Stomach (tissue), 8 donors: ENCODE measurements at regions not wholly inside any gene's neighbourhood (a gene's known extent, or its start where the extent isn't known, plus 50 kb on each side); places are given as distances from the start of the nearest gene placed in this dataset.

Experiments
- DNase-seq, 2 donors: peaks; one replicate each; pipeline versions ENCODE4 v3.0.0 to v3.0.0-alpha.2; 2013 to 2019
- H3K27ac ChIP-seq, 5 donors: fragments of 200-600 bp in 4 of 5; sonication (generic) in 4 of 5; one replicate each; pipeline ENCODE4 v1.5.1; 2013 to 2019; ENCODE audit warnings: mild to moderate bottlenecking in 1 of 5, moderate library complexity in 1 of 5
- H3K27me3 ChIP-seq, 3 donors: fragments of 200-600 bp; sonication (generic); one replicate each; pipeline ENCODE4 v1.5.1; 2017 to 2019; ENCODE audit warnings: mixed run types in 1 of 3
- H3K36me3 ChIP-seq, 4 donors: fragments of 200-600 bp; sonication (generic); 1 replicate in 3 of 4; 2 replicates in 1 of 4; pipeline ENCODE4 v1.5.1; 2016 to 2019
- H3K4me1 ChIP-seq, 4 donors: fragments of 200-600 bp; sonication (generic); one replicate each; pipeline ENCODE4 v1.5.1; 2016 to 2019
- H3K4me3 ChIP-seq, 4 donors: fragments of 200-600 bp; sonication (generic) in 3 of 4; one replicate each; pipeline ENCODE4 v1.5.1; 2016 to 2019; ENCODE audit warnings: mild to moderate bottlenecking in 1 of 4
- H3K9me3 ChIP-seq, 4 donors: fragments of 200-600 bp; sonication (generic); one replicate each; pipeline ENCODE4 v1.5.1; 2016 to 2019
- CTCF ChIP-seq, 7 experiments: fragments of 450-650 bp in 4 of 7; fragments of 200-600 bp in 3 of 7; sonication (generic) in 3 of 7; IDR thresholded peaks; one replicate each; pipeline ENCODE4 v1.5.1; 2016 to 2019; ENCODE audit warnings: antibody characterized with exemption in 7 of 7, control low read depth in 2 of 7, mild to moderate bottlenecking in 1 of 7
- EP300 ChIP-seq: sonication (generic); formaldehyde crosslinking; IDR thresholded peaks from one replicate; pipeline ENCODE4 v1.6.1; 2017; ENCODE audit warnings: antibody characterized with exemption
- POLR2A ChIP-seq, 4 donors: fragments of 450-650 bp; IDR thresholded peaks; one replicate each; pipeline ENCODE4 v1.6.1; 2016; ENCODE audit warnings: antibody characterized with exemption in 4 of 4, control low read depth in 2 of 4, mild to moderate bottlenecking in 1 of 4, moderate library complexity in 1 of 4
- POLR2AphosphoS5 ChIP-seq, 3 donors: sonication (generic); formaldehyde crosslinking; IDR thresholded peaks; one replicate each; pipeline ENCODE4 v1.6.1; 2016; ENCODE audit warnings: antibody characterized with exemption in 3 of 3
- WGBS, 5 donors: extraction: QIAGEN DNeasy Blood & Tissue Kit in 3 of 5; methylation state at CpG; one replicate each; pipeline versions ENCODE4 v1.1.5 to v1.1.7; 2013 to 2018; 5-methylcytosine and 5-hydroxymethylcytosine counted together
- intact Hi-C: fragments of 100-400 bp; cut with DNase I; formaldehyde crosslinking; loops from one replicate; pipeline ENCODE4 v1.15.1; 2023; ENCODE audit warnings: low total_unique reads
- donor health status: healthy with polysubstance abuse.
- donor health status: Bipolar disorder and iron deficiency.
- donor health status: healthy.

GRCh38 chr2:79437433-79438267, 75.2 kb upstream of the CTNNA2 start:
- H3K4me1 ChIP-seq: peaks cover 0 to under 1% (median 0%) of the 10 kb centered on the region in 4 donors
- H3K36me3 ChIP-seq: no peaks in the 10 kb centered on the region
- peak in 1 of 2 donors; percentile 4 for DNase-seq
- no peak overlapping the region for H3K4me3 ChIP-seq
- TF ChIP-seq POLR2AphosphoS5 (IDR thresholded peaks at IDR 0.05): no peak
- TF ChIP-seq EP300: no peak
- no peak for TF ChIP-seq CTCF (IDR thresholded peaks at IDR 0.05)
- no peak for TF ChIP-seq POLR2A (IDR thresholded peaks at IDR 0.05)
- H3K9me3 ChIP-seq: no peaks in the 10 kb centered on the region
- no peak overlapping the region for H3K27ac ChIP-seq
- H3K27me3 ChIP-seq: no peaks in the 10 kb centered on the region
- whole genome bisulfite sequencing, 5 donors: 36 to 49% (median 46%) methylated on average over 11 to 16 of the region's 16 CpGs
- intact Hi-C loops: no loop called here

- TF ChIP-seq POLR2AphosphoS5 (IDR thresholded peaks at IDR 0.05): no peak
- TF ChIP-seq CTCF (IDR thresholded peaks at IDR 0.05): no peak
- no peak for TF ChIP-seq EP300
- TF ChIP-seq POLR2A (IDR thresholded peaks at IDR 0.05): no peak
- Histone ChIP-seq H3K4me1 (peaks cover 0 to 4% (median 0%) of the 10 kb centered on the region in 4 donors), H3K9me3 (no peaks in the 10 kb centered on the region), H3K4me3 (no peak overlapping the region), H3K27me3 (no peaks in the 10 kb centered on the region), H3K27ac (no peak overlapping the region), H3K36me3 (no peaks in the 10 kb centered on the region)
- DNase-seq: no peak
- WGBS, 5 donors: 77 to 93% (median 91%) methylated on average over 2 of the region's 2 CpGs
- intact Hi-C loops: no loop called here
Observed at GRCh38 chr2:79434362-79434761, 78.5 kb upstream of the CTNNA2 start.

- H3K4me1 ChIP-seq: peaks cover 0 to 4% (median 0%) of the 10 kb centered on the region in 4 donors
- intact Hi-C loops: no loop called here
- H3K27ac ChIP-seq: no peak overlapping the region
- DNase-seq: peak; percentile 28 to 46
- TF ChIP-seq EP300 (no peak), POLR2A (IDR thresholded peaks at IDR 0.05) (no peak), POLR2AphosphoS5 (IDR thresholded peaks at IDR 0.05) (no peak), CTCF (IDR thresholded peaks at IDR 0.05) (no peak)
- H3K9me3 ChIP-seq: no peaks in the 10 kb centered on the region
- 10 to 24% (median 14%) methylated on average over 3 of the region's 3 CpGs for WGBS, 5 donors
- H3K27me3 ChIP-seq: no peaks in the 10 kb centered on the region
- H3K36me3 ChIP-seq: no peaks in the 10 kb centered on the region
- no peak overlapping the region for H3K4me3 ChIP-seq
Observed at GRCh38 chr2:79432731-79433146, 80.1 kb upstream of the CTNNA2 start.

- Histone ChIP-seq H3K4me1 (peaks cover 0 to 4% (median 0%) of the 10 kb centered on the region in 4 donors), H3K9me3 (no peaks in the 10 kb centered on the region), H3K27me3 (no peaks in the 10 kb centered on the region), H3K4me3 (no peak overlapping the region), H3K36me3 (no peaks in the 10 kb centered on the region), H3K27ac (no peak overlapping the region)
- 62 to 89% (median 75%) methylated on average over 1 of the region's 1 CpG for whole genome bisulfite sequencing, 5 donors
- TF ChIP-seq CTCF (IDR thresholded peaks at IDR 0.05) (no peak), EP300 (no peak), POLR2A (IDR thresholded peaks at IDR 0.05) (no peak), POLR2AphosphoS5 (IDR thresholded peaks at IDR 0.05) (no peak)
- DNase-seq: no peak
- intact Hi-C loops: no loop called here
Observed at GRCh38 chr2:79428745-79429144, 84.1 kb upstream of the CTNNA2 start.
